NT2/D1 (cell line): ENCODE measurements at regions not wholly inside any gene's neighbourhood (a gene's known extent, or its start where the extent isn't known, plus 50 kb on each side); places are given as distances from the start of the nearest gene placed in this dataset.

ENCODE experiments used
- SUZ12 ChIP-seq: IDR thresholded peaks from 2 replicates; pipeline ENCODE4 v1.6.1; 2011; ENCODE audit not compliant: insufficient read length, insufficient read depth; ENCODE audit errors: extremely low read depth
- YY1 ChIP-seq: IDR thresholded peaks from 2 replicates; pipeline ENCODE4 v1.6.1; 2011; ENCODE audit not compliant: insufficient read length, insufficient read depth
- ZNF274 ChIP-seq: IDR thresholded peaks from 2 replicates; pipeline ENCODE4 v1.6.1; 2011; ENCODE audit warnings: mild to moderate bottlenecking, low read depth, low read length

DNA sequence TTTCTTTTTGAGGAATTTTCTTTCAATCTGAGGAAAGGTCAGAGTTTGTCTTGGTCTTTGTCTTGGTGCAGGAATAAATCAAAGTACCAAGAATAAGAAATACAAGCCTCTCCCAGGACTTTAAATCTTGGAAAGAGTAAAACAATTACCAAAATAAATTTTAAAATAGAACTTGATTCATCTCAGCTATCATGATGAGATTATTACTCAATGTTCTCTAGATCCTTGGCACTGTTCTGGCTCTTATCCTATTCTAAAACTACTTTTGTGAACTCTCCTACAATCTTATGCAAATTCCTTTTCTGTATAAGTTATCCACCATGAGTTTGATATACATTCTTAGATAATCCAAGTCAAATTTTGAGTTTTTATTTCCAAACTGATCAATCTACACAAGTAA is 464.3 kb downstream of the PPARGC1A start:
- TF ChIP-seq SUZ12 = no peak
- no peak for TF ChIP-seq YY1
- TF ChIP-seq ZNF274 = no peak
